GM19023 (cell line): ENCODE measurements at regions not wholly inside any gene's neighbourhood (a gene's known extent, or its start where the extent isn't known, plus 50 kb on each side); places are given as distances from the start of the nearest gene placed in this dataset.

Experiments
- ATAC-seq: cut with Tn5 transposase; IDR thresholded peaks from one replicate; pipeline ENCODE4 v1.9.1; 2021; ENCODE audit warnings: mild to moderate bottlenecking, moderate library complexity; ENCODE audit not compliant: unreplicated experiment

GRCh38 chr13:99053636-99054233 is 75.9 kb upstream of the DOCK9 start:
- ATAC-seq, result no peak

GRCh38 chr13:99055281-99055680 is 77.4 kb upstream of the DOCK9 start:
- no peak for ATAC-seq

GRCh38 chr13:99055735-99056134 is 77.9 kb upstream of the DOCK9 start:
- ATAC-seq, result no peak

- no peak for ATAC-seq
Observed at GRCh38 chr13:99056381-99057014, 78.6 kb upstream of the DOCK9 start.

GRCh38 chr13:99057310-99057975 is 79.6 kb upstream of the DOCK9 start:
- no peak for ATAC-seq

GRCh38 chr13:99058527-99059495 is 80.9 kb upstream of the DOCK9 start:
- no peak for ATAC-seq

- ATAC-seq, result no peak
Observed at GRCh38 chr13:99059498-99060075, 81.7 kb upstream of the DOCK9 start.

- ATAC-seq, result no peak
Observed at GRCh38 chr13:99061411-99061810, 83.5 kb upstream of the DOCK9 start.

GRCh38 chr13:99062593-99062992 is 84.7 kb upstream of the DOCK9 start:
- no peak for ATAC-seq

GRCh38 chr13:99063178-99063577 is 85.3 kb upstream of the DOCK9 start:
- no peak for ATAC-seq

- no peak for ATAC-seq
Observed at GRCh38 chr13:99063952-99064351, 86.1 kb upstream of the DOCK9 start.

- ATAC-seq, result no peak
Observed at GRCh38 chr13:99064624-99065234, 86.9 kb upstream of the DOCK9 start.

GRCh38 chr13:99065235-99066015 is 87.6 kb upstream of the DOCK9 start:
- no peak for ATAC-seq

- no peak for ATAC-seq
Observed at GRCh38 chr13:99066219-99066618, 88.4 kb upstream of the DOCK9 start.

GRCh38 chr13:99067159-99067985 is 89.5 kb upstream of the DOCK9 start:
- ATAC-seq, result no peak

GRCh38 chr13:99071211-99071610 is 93.3 kb upstream of the DOCK9 start:
- ATAC-seq, result no peak

- ATAC-seq, result no peak
Observed at GRCh38 chr13:99071666-99072065, 93.8 kb upstream of the DOCK9 start.

- ATAC-seq, result no peak
Observed at GRCh38 chr13:99072356-99072755, 94.5 kb upstream of the DOCK9 start.

GRCh38 chr13:99072941-99073340 is 95.1 kb upstream of the DOCK9 start:
- ATAC-seq, result no peak
